Lung (tissue), 11 donors: ENCODE measurements at regions not wholly inside any gene's neighbourhood (a gene's known extent, or its start where the extent isn't known, plus 50 kb on each side); places are given as distances from the start of the nearest gene placed in this dataset.

Experiments used
- ATAC-seq: fragments of 200-7000 bp; cut with Tn5 transposase; one replicate; pipeline ENCODE4 v1.9.1; 2020; ENCODE audit warnings: moderate number of reproducible peaks; ENCODE audit not compliant: insufficient read depth, low FRiP score
- DNase-seq, 3 donors: peaks; one replicate each; pipeline ENCODE4 v3.0.0-alpha.2; 2013 to 2017
- H3K27ac ChIP-seq, 2 donors: one replicate each; pipeline ENCODE4 v1.5.1; 2013; ENCODE audit warnings: mild to moderate bottlenecking in 2 of 2, moderate library complexity in 2 of 2, control low read depth in 1 of 2, inconsistent platforms in 1 of 2, low read depth in 1 of 2, low read length in 1 of 2
- H3K27me3 ChIP-seq, 3 donors: one replicate each; pipeline ENCODE4 v1.5.1; 2013; ENCODE audit warnings: low read length in 2 of 3; ENCODE audit not compliant: control insufficient read depth in 3 of 3, insufficient read depth in 3 of 3
- H3K36me3 ChIP-seq, 4 donors: one replicate each; pipeline ENCODE4 v1.5.1; 2013; ENCODE audit warnings: low read length in 4 of 4, mild to moderate bottlenecking in 1 of 4, moderate library complexity in 1 of 4; ENCODE audit not compliant: control insufficient read depth in 4 of 4, insufficient read depth in 4 of 4
- H3K4me1 ChIP-seq, 5 donors: one replicate each; pipeline ENCODE4 v1.5.1; 2013; ENCODE audit warnings: low read length in 5 of 5, mild to moderate bottlenecking in 2 of 5, moderate library complexity in 1 of 5; ENCODE audit not compliant: control insufficient read depth in 5 of 5, insufficient read depth in 5 of 5
- H3K4me3 ChIP-seq: one replicate; pipeline ENCODE4 v1.5.1; 2013; ENCODE audit warnings: mild to moderate bottlenecking, control low read depth, moderate library complexity
- H3K9ac ChIP-seq, 2 donors: one replicate each; pipeline ENCODE4 v1.5.1; 2013; ENCODE audit warnings: low read length in 2 of 2, control low read depth in 1 of 2; ENCODE audit not compliant: insufficient read depth in 1 of 2
- H3K9me3 ChIP-seq, 4 donors: one replicate each; pipeline ENCODE4 v1.5.1; 2013; ENCODE audit warnings: low read length in 3 of 4, mild to moderate bottlenecking in 1 of 4, moderate library complexity in 1 of 4; ENCODE audit not compliant: control insufficient read depth in 4 of 4, insufficient read depth in 3 of 4
- CTCF ChIP-seq: IDR thresholded peaks from 2 replicates; pipeline ENCODE4 v1.5.1; 2012; ENCODE audit warnings: mild to moderate bottlenecking; ENCODE audit errors: control extremely low read depth, extremely low read depth
- WGBS, 2 donors: extraction: QIAGEN DNeasy Blood & Tissue Kit; methylation state at CpG; one replicate each; pipeline ENCODE4 v1.1.7; 2013; 5-methylcytosine and 5-hydroxymethylcytosine counted together
- donor health status: control.
- donor health status: control.
- donor health status: Bipolar disorder and iron deficiency.
- donor health status: healthy.
- donor health status: DM: yes; HTN: yes; CAD: no.

- Histone ChIP-seq H3K9me3 (no peaks in the 10 kb centered on the region), H3K36me3 (no peaks in the 10 kb centered on the region), H3K4me1 (peaks cover 0 to 8% (median 0%) of the 10 kb centered on the region in 5 donors), H3K27ac (no peak overlapping the region), H3K9ac (no peak overlapping the region), H3K27me3 (no peaks in the 10 kb centered on the region), H3K4me3 (no peak overlapping the region)
- ATAC-seq = no peak
- no peak for TF ChIP-seq CTCF
- peak in 1 of 3 donors; percentile 22 for DNase-seq
Observed at GRCh38 chr7:81449105-81449504, 320.7 kb downstream of the HGF start.

GRCh38 chr7:81447351-81447952 is 322.4 kb downstream of the HGF start:
- DNase-seq (peak; percentile 25 to 81 (median 65)), ATAC-seq (no peak)
- no peak overlapping the region for H3K9ac ChIP-seq
- no peak overlapping the region for H3K4me3 ChIP-seq
- no peaks in the 10 kb centered on the region for H3K36me3 ChIP-seq
- no peak for TF ChIP-seq CTCF
- H3K9me3 ChIP-seq = no peaks in the 10 kb centered on the region
- H3K27me3 ChIP-seq = no peaks in the 10 kb centered on the region
- H3K27ac ChIP-seq = no peak overlapping the region
- WGBS, 2 donors = 25 to 35% methylated on average over 4 of the region's 4 CpGs
- H3K4me1 ChIP-seq = peaks cover 0 to 8% (median 0%) of the 10 kb centered on the region in 5 donors

- Histone ChIP-seq H3K9me3 (no peaks in the 10 kb centered on the region), H3K9ac (no peak overlapping the region), H3K36me3 (no peaks in the 10 kb centered on the region), H3K4me3 (no peak overlapping the region), H3K27me3 (no peaks in the 10 kb centered on the region), H3K4me1 (peaks cover 0 to 8% (median 0%) of the 10 kb centered on the region in 5 donors), H3K27ac (no peak overlapping the region)
- DNase-seq = no peak
- WGBS, 2 donors = 85 to 97% methylated on average over 1 of the region's 1 CpG
- no peak for ATAC-seq
- TF ChIP-seq CTCF = no peak
Observed at GRCh38 chr7:81446212-81446611, 323.6 kb downstream of the HGF start.

GRCh38 chr7:81445462-81445861 is 324.4 kb downstream of the HGF start:
- H3K27me3 ChIP-seq = no peaks in the 10 kb centered on the region
- DNase-seq (no peak), ATAC-seq (no peak)
- no peaks in the 10 kb centered on the region for H3K9me3 ChIP-seq
- no peaks in the 10 kb centered on the region for H3K36me3 ChIP-seq
- no peak for TF ChIP-seq CTCF
- H3K4me1 ChIP-seq = peaks cover 0 to 8% (median 0%) of the 10 kb centered on the region in 5 donors
- H3K4me3 ChIP-seq = no peak overlapping the region
- H3K27ac ChIP-seq = no peak overlapping the region
- WGBS, 2 donors = 82 to 91% methylated on average over 1 of the region's 1 CpG
- no peak overlapping the region for H3K9ac ChIP-seq
